ENCODE measurements at regions not wholly inside any gene's neighbourhood (a gene's known extent, or its start where the extent isn't known, plus 50 kb on each side); places are given as distances from the start of the nearest gene placed in this dataset.

DNA sequence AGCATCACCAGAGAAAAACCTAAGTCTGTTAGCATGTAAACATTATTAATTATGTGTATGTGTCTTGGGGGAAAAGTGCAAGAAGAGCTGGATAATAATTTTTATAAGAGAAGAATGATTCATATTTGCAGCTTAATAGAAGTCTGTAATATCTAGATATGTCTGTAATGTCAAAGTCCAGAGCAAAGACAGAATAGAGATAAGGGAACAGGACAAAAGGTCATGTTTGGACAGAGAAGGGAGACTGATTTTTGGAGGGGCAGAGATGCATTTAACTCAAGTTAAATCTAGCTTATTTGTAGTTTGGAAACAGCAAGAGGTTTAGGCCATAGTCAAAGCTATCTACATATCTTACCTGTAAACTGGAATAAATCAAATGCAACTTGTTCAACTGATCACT lies 61.2 kb downstream of the MAGED1 start:
- Histone ChIP-seq H3K9me3 (ENCODE audit: low read length) (no peaks in the 10 kb centered on the region), H3K4me1 (ENCODE audit: insufficient read depth, low read length) (no peaks in the 10 kb centered on the region), H3K4me3 (ENCODE audit: low read length) (no peak overlapping the region), H3K27me3 (ENCODE audit: insufficient read depth, low read length, poor library complexity, severe bottlenecking) (no peaks in the 10 kb centered on the region), H3K36me3 (ENCODE audit: insufficient read depth, low read length) (no peaks in the 10 kb centered on the region), H3K27ac (ENCODE audit: low read depth, low read length) (no peak overlapping the region)
- H3K9me3 Mint-ChIP-seq = peaks cover 0 to 7% (median 3%) of the 10 kb centered on the region in 5 donors
- DNase-seq = no peak
- POLR2A ChIA-PET = no interaction called here
- no peaks in the 10 kb centered on the region for H3K4me1 Mint-ChIP-seq
- H3K36me3 Mint-ChIP-seq = no peaks in the 10 kb centered on the region
- H3K27ac Mint-ChIP-seq = no peak overlapping the region
- CTCF ChIA-PET = no interaction called here
- no peak overlapping the region for H3K4me3 Mint-ChIP-seq
- peaks cover 5 to 16% of the 10 kb centered on the region in 2 donors for H3K27me3 Mint-ChIP-seq

DNA sequence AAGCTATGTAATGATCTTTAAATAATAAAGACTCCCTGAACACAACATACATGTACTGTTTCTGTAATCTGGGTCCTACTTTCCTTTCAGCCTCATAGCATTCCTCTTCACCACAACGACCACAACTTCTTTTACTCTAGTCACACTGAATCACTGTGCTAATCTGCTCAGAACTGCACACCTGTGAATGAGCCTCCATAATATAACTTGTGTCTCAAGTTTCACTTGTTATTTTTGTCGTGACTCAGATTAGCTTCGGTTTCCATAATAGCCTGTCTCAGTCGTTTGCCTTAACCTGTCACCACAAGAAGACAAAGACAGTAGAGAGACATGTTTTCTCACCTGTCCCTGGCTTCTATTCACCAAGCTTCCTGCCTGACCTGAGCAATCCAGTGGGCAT lies 61.8 kb downstream of the MAGED1 start:
- H3K4me1 Mint-ChIP-seq = no peaks in the 10 kb centered on the region
- no peaks in the 10 kb centered on the region for H3K27me3 ChIP-seq (ENCODE audit: insufficient read depth, low read length, poor library complexity, severe bottlenecking)
- DNase-seq = no peak
- ChIA-PET CTCF (no interaction called here), POLR2A (no interaction called here)
- no peaks in the 10 kb centered on the region for H3K4me1 ChIP-seq (ENCODE audit: insufficient read depth, low read length)
- H3K4me3 ChIP-seq (ENCODE audit: low read length) = no peak overlapping the region
- H3K27ac Mint-ChIP-seq = peak overlapping the region in 1 of 8 donors; percentile 41
- H3K9me3 Mint-ChIP-seq = peaks cover 0 to 7% (median 3%) of the 10 kb centered on the region in 5 donors
- peaks cover 5 to 14% of the 10 kb centered on the region in 2 donors for H3K27me3 Mint-ChIP-seq
- no peak overlapping the region for H3K4me3 Mint-ChIP-seq
- no peak overlapping the region for H3K27ac ChIP-seq (ENCODE audit: low read depth, low read length)
- no peaks in the 10 kb centered on the region for H3K9me3 ChIP-seq (ENCODE audit: low read length)
- H3K36me3 ChIP-seq (ENCODE audit: insufficient read depth, low read length) = no peaks in the 10 kb centered on the region
- H3K36me3 Mint-ChIP-seq = no peaks in the 10 kb centered on the region

DNA sequence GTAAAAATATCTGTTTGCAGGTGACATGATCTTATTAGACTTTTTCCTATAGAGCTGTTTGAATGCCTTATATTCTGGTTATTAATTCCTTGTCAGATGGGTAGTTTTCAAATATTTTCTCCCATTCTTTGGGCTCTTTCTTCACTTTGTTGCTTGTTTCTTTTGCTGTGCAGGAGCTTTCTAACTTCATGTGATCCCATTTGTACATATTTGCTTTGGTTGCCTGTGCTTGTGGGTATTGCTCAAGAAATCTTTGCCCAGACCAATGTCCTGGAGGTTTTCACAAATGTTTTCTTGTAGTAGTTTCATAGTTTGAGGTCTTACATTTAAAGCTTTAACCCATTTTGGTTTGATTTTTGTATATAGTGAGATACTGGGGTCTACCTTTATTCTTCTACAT lies 63.0 kb downstream of the MAGED1 start:
- CTCF ChIA-PET = no interaction called here
- Histone ChIP-seq H3K9me3 (ENCODE audit: low read length) (no peaks in the 10 kb centered on the region), H3K27me3 (ENCODE audit: insufficient read depth, low read length, poor library complexity, severe bottlenecking) (no peaks in the 10 kb centered on the region), H3K27ac (ENCODE audit: low read depth, low read length) (no peak overlapping the region), H3K4me1 (ENCODE audit: insufficient read depth, low read length) (no peaks in the 10 kb centered on the region), H3K4me3 (ENCODE audit: low read length) (no peak overlapping the region), H3K36me3 (ENCODE audit: insufficient read depth, low read length) (no peaks in the 10 kb centered on the region)
- H3K36me3 Mint-ChIP-seq = no peaks in the 10 kb centered on the region
- H3K4me3 Mint-ChIP-seq = no peak overlapping the region
- H3K4me1 Mint-ChIP-seq = no peaks in the 10 kb centered on the region
- DNase-seq = no peak
- peaks cover 0 to 4% (median 3%) of the 10 kb centered on the region in 5 donors for H3K9me3 Mint-ChIP-seq
- POLR2A ChIA-PET = no interaction called here
- H3K27me3 Mint-ChIP-seq = peaks cover 2 to 12% of the 10 kb centered on the region in 2 donors
- H3K27ac Mint-ChIP-seq = no peak overlapping the region

DNA sequence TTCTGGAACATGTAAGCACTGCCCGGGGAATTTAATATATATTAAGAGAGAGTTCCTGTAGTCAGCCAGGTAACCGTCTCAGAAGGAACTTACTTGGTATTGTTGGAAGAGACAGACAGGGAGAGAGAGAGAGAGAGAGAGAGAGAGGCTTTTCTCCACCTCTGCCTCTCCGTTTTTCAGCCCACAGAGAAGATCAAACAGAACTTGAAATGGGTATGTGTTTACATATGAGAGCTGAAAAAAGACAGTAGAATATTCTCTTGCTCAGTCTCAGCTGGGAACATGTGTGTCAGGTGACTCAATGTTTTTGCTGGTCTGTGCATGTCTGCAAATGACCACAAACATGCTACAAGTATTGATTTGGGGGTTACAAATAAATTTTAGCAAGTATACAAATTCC lies 81.9 kb downstream of the MAGED1 start:
- CTCF ChIA-PET = no interaction called here
- H3K27ac ChIP-seq (ENCODE audit: low read depth, low read length) = no peak overlapping the region

DNA sequence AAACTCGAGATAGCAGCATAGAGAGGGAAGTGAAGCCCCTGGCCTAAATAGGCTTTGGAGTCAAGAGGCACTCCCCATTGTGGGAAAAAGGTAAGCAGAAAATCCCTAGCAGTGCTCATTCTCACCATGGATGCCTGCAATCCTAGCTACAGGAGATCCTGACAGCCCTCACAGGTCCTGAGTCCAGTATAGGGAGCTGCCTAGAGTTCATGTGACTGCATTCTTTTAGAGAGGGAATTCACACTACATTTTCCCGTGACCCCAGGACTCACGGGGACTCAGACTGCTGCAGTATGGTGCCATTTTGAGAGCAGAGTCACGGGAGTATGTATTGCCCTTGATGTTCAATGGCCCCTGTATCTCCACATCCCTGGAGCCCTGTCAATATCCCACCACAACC lies 82.4 kb downstream of the MAGED1 start:
- H3K27me3 ChIP-seq (ENCODE audit: insufficient read depth, low read length, poor library complexity, severe bottlenecking) = no peaks in the 10 kb centered on the region
- no peak for DNase-seq
- H3K27ac ChIP-seq (ENCODE audit: low read depth, low read length) = no peak overlapping the region
- ChIA-PET CTCF (no interaction called here), POLR2A (no interaction called here)
- H3K36me3 Mint-ChIP-seq = no peaks in the 10 kb centered on the region
- H3K9me3 Mint-ChIP-seq = peaks cover 0 to 2% (median 0%) of the 10 kb centered on the region in 5 donors
- H3K27ac Mint-ChIP-seq = no peak overlapping the region
- H3K4me1 ChIP-seq (ENCODE audit: insufficient read depth, low read length) = no peaks in the 10 kb centered on the region
- H3K4me3 Mint-ChIP-seq = no peak overlapping the region
- peaks cover 2 to 4% of the 10 kb centered on the region in 2 donors for H3K27me3 Mint-ChIP-seq
- H3K4me3 ChIP-seq (ENCODE audit: low read length) = no peak overlapping the region
- H3K4me1 Mint-ChIP-seq = no peaks in the 10 kb centered on the region
- H3K36me3 ChIP-seq (ENCODE audit: insufficient read depth, low read length) = no peaks in the 10 kb centered on the region
- H3K9me3 ChIP-seq (ENCODE audit: low read length) = no peaks in the 10 kb centered on the region

More for the DNA sequence above, 81.9 kb downstream of the MAGED1 start:
- H3K36me3 Mint-ChIP-seq = no peaks in the 10 kb centered on the region
- no peaks in the 10 kb centered on the region for H3K27me3 ChIP-seq (ENCODE audit: insufficient read depth, low read length, poor library complexity, severe bottlenecking)
- peaks cover 0 to 2% (median 0%) of the 10 kb centered on the region in 5 donors for H3K9me3 Mint-ChIP-seq
- H3K4me1 Mint-ChIP-seq = no peaks in the 10 kb centered on the region
- POLR2A ChIA-PET = no interaction called here
- H3K36me3 ChIP-seq (ENCODE audit: insufficient read depth, low read length) = no peaks in the 10 kb centered on the region
- H3K4me1 ChIP-seq (ENCODE audit: insufficient read depth, low read length) = no peaks in the 10 kb centered on the region
- H3K9me3 ChIP-seq (ENCODE audit: low read length) = no peaks in the 10 kb centered on the region
- no peak overlapping the region for H3K27ac Mint-ChIP-seq
- H3K27me3 Mint-ChIP-seq = peaks cover 4 to 6% of the 10 kb centered on the region in 2 donors
- no peak overlapping the region for H3K4me3 ChIP-seq (ENCODE audit: low read length)
- H3K4me3 Mint-ChIP-seq = no peak overlapping the region
- DNase-seq = no peak

DNA sequence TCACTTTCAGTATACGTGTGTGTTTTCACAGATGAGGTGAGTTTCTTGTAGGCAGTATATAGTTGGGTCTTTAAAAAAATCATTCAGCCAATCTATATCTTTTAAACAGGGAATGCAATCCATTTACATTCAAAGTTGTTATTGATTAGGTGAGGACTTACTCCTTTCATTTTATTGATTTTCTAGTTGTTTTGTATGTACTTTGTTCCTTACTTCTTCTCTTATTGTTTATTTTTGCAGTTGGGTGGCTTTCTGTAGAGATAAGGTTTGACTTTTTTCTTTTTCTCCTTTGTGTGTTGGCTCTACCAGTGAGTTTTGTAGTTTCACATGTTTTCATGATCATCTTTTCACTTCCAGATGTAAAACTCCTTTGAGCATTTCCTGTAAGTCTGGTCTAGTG lies 83.1 kb downstream of the MAGED1 start:
- H3K4me3 Mint-ChIP-seq = no peak overlapping the region
- H3K27ac ChIP-seq (ENCODE audit: low read depth, low read length) = no peak overlapping the region
- H3K4me1 Mint-ChIP-seq = no peaks in the 10 kb centered on the region
- peaks cover 2 to 4% of the 10 kb centered on the region in 2 donors for H3K27me3 Mint-ChIP-seq
- DNase-seq = no peak
- H3K9me3 ChIP-seq (ENCODE audit: low read length) = no peaks in the 10 kb centered on the region
- H3K27ac Mint-ChIP-seq = no peak overlapping the region
- H3K36me3 ChIP-seq (ENCODE audit: insufficient read depth, low read length) = no peaks in the 10 kb centered on the region
- H3K36me3 Mint-ChIP-seq = no peaks in the 10 kb centered on the region
- ChIA-PET CTCF (no interaction called here), POLR2A (no interaction called here)
- no peaks in the 10 kb centered on the region for H3K4me1 ChIP-seq (ENCODE audit: insufficient read depth, low read length)
- peaks cover 0 to 2% (median 0%) of the 10 kb centered on the region in 5 donors for H3K9me3 Mint-ChIP-seq
- no peaks in the 10 kb centered on the region for H3K27me3 ChIP-seq (ENCODE audit: insufficient read depth, low read length, poor library complexity, severe bottlenecking)
- no peak overlapping the region for H3K4me3 ChIP-seq (ENCODE audit: low read length)

Measured in CD8-positive, alpha-beta memory T cell (primary cell).